D721Med (cell line): ENCODE measurements at regions not wholly inside any gene's neighbourhood (a gene's known extent, or its start where the extent isn't known, plus 50 kb on each side); places are given as distances from the start of the nearest gene placed in this dataset.

ENCODE experiments used
- DNase-seq: peaks from one replicate; pipeline ENCODE4 v3.0.0; 2011; ENCODE audit warnings: low spot score; ENCODE audit not compliant: insufficient read length
- FAIRE-seq: peaks from 2 replicates; lab custom pipeline; 2011; peaks lifted over from hg19 to GRCh38; lab: Jason Lieb, UNC
- CTCF ChIP-seq: IDR thresholded peaks from 2 replicates; pipeline ENCODE4 v1.5.1; 2012; ENCODE audit warnings: mild to moderate bottlenecking, control low read depth; ENCODE audit not compliant: insufficient read depth; ENCODE audit errors: missing control alignments

DNA sequence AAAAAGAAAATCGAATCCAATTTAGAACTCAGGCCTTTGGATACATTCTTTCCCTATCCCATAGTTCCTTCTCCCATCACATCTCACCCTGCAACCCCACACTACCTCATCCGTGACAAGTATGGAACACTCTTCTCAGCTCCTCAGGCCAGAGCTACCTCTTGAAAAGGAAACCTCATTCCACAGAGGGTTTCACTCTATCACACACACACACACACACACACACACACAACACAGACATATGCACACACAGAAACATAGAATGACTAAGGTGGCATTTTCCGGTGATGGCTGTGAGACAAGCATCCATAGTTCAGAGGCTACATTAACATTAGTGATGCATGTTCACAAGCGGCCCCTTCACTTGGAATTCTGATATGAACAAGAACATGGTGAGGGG, 122.0 kb upstream of the HES1 start:
- no peak for TF ChIP-seq CTCF
- DNase-seq (no peak), FAIRE-seq (no peak)

- FAIRE-seq: no peak
- TF ChIP-seq CTCF: no peak
- no peak for DNase-seq
These were observed 121.2 kb upstream of the HES1 start for GRCh38 chr3:194014756-194015155.

- FAIRE-seq (no peak), DNase-seq (no peak)
- TF ChIP-seq CTCF: no peak
These were observed 116.4 kb upstream of the HES1 start for GRCh38 chr3:194019398-194020165.

GRCh38 chr3:194022052-194022451, 113.9 kb upstream of the HES1 start:
- DNase-seq (no peak), FAIRE-seq (no peak)
- TF ChIP-seq CTCF: no peak

DNA sequence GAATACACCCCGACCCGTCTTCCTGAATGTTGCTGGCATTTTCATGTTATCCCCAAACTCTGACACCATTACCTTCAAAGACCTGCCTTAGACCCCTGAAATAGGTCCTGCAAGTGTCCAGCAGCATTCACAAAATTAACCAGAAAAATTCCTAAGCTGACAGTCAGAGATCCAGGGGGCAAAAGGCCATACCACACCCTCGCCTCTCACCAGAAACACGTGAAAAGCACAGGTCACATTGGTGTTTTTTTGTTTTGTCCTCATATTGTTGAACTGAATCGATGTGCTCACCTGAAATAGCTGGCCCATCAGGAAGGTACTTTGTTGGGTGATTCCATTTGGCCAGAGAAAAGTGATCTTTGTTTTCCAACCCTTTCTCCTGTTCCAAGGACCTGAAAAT, 113.1 kb upstream of the HES1 start:
- DNase-seq: no peak
- FAIRE-seq: no peak
- TF ChIP-seq CTCF: no peak

DNA sequence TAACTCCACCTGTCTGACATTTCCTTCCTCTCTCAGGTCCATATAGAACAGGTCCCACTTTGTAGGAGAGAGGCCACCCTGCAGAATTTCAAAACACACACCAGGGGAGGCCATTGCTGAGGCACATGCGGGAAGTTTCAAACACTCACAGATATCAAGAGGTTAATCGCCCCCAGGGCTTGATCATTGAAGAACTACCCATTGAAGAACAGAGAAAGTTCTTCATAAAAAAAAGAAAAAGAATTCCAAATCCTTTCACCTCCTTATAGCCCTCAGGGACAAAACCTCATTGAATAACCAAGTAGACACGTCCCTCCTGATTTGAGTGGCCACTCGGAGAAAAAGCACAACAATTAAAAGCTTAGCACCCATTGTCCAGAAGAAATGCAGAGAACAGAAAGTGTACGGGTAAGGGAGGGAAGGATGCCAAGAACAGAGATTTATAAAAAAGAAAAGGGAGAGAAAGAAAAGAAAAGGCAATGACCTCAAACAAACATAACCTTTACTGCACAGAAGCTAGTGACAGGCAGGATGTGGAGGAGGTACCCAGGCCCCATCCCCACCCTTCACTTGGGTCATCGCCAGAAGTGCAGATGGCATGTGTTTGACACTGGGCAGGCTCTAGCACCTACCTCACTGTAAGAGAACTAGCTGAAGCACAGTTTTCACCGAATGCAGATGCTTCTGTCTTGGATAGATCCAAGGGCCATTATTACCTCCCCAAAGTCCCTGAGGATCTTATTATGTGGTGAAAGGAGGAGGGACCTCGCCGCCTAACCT, 112.3 kb upstream of the HES1 start:
- DNase-seq (no peak), FAIRE-seq (no peak)
- TF ChIP-seq CTCF: no peak

DNA sequence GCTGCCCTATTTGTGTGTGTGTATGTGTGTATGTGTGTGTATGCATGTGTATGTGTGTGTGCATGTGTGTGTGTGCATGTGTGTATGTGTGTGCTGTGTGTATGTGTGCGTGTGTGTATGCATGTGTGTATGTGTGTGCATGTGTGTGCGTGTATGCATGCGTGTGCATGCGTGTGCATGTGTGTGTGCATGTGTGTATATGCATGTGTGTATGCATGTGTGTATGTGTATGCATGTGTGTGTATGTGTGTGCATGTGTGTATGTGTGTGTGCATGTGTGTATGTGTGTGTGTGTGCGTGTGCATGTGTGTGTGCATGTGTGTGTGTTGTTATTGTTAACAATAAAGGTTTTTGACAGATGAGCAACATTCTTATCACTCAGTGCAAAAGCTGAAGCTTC, 110.8 kb upstream of the HES1 start:
- TF ChIP-seq CTCF: no peak
- no peak for FAIRE-seq
- DNase-seq: no peak
